ENCODE measurements at regions not wholly inside any gene's neighbourhood (a gene's known extent, or its start where the extent isn't known, plus 50 kb on each side); places are given as distances from the start of the nearest gene placed in this dataset.

GRCh38 chr20:55186228-55186627 is 710.8 kb downstream of the DOK5 start:
- TF ChIP-seq CTCF (conservative IDR thresholded peaks at IDR 0.05; ENCODE audit: low read depth, low read length) (no peak), EZH2 (IDR thresholded peaks at IDR 0.05; ENCODE audit: borderline replicate concordance, low read depth, low read length, poor library complexity, severe bottlenecking) (no peak)
- CTCF ChIA-PET, result no interaction called here
- no TSS peak for BruUV-seq (replicated peaks)
- Histone ChIP-seq H3K9me3 (ENCODE audit: low read depth, low read length, poor library complexity, severe bottlenecking) (peaks cover 14% of the 10 kb centered on the region), H3K4me1 (ENCODE audit: insufficient read depth, low read length, poor library complexity, severe bottlenecking) (no peaks in the 10 kb centered on the region), H3K27ac (ENCODE audit: low read depth, low read length, poor library complexity, severe bottlenecking) (no peak overlapping the region), H3K36me3 (ENCODE audit: insufficient read depth, low read length, poor library complexity, severe bottlenecking) (no peaks in the 10 kb centered on the region), H3K4me3 (ENCODE audit: low read depth, low read length, poor library complexity, severe bottlenecking) (no peak overlapping the region), H3K27me3 (replicated peaks; ENCODE audit: insufficient read depth, low read depth, low read length, poor library complexity) (no peaks in the 10 kb centered on the region)
- POLR2A ChIA-PET (ENCODE audit: low non-redundant PET), result no interaction called here
- DNase-seq (ENCODE audit: low spot score), result no peak
- intact Hi-C loops (cut with micrococcal nuclease; ENCODE audit: unreplicated experiment), result no loop called here

- CTCF ChIA-PET, result no interaction called here
- H3K27me3 ChIP-seq (replicated peaks; ENCODE audit: insufficient read depth, low read depth, low read length, poor library complexity), result no peaks in the 10 kb centered on the region
- intact Hi-C loops (cut with micrococcal nuclease; ENCODE audit: unreplicated experiment), result no loop called here
These were observed 699.7 kb downstream of the DOK5 start for GRCh38 chr20:55175081-55175480.

GRCh38 chr20:55174635-55175034 is 699.2 kb downstream of the DOK5 start:
- no TSS peak for BruUV-seq (replicated peaks)
- Histone ChIP-seq H3K9me3 (ENCODE audit: low read depth, low read length, poor library complexity, severe bottlenecking) (peaks cover 5% of the 10 kb centered on the region), H3K27me3 (replicated peaks; ENCODE audit: insufficient read depth, low read depth, low read length, poor library complexity) (no peaks in the 10 kb centered on the region), H3K4me1 (ENCODE audit: insufficient read depth, low read length, poor library complexity, severe bottlenecking) (no peaks in the 10 kb centered on the region), H3K36me3 (ENCODE audit: insufficient read depth, low read length, poor library complexity, severe bottlenecking) (no peaks in the 10 kb centered on the region), H3K27ac (ENCODE audit: low read depth, low read length, poor library complexity, severe bottlenecking) (no peak overlapping the region), H3K4me3 (ENCODE audit: low read depth, low read length, poor library complexity, severe bottlenecking) (no peak overlapping the region)
- ChIA-PET CTCF (no interaction called here), POLR2A (ENCODE audit: low non-redundant PET) (interaction anchor here (0.7 kb wide), 1 partner anchor 57 kb away, joined by 3 read pairs; no protein-coding TSS in a partner anchor)
- no peak for TF ChIP-seq EZH2 (IDR thresholded peaks at IDR 0.05; ENCODE audit: borderline replicate concordance, low read depth, low read length, poor library complexity, severe bottlenecking)
- no peak for TF ChIP-seq CTCF (conservative IDR thresholded peaks at IDR 0.05; ENCODE audit: low read depth, low read length)
- no peak for DNase-seq (ENCODE audit: low spot score)
- intact Hi-C loops (cut with micrococcal nuclease; ENCODE audit: unreplicated experiment), result no loop called here

More at GRCh38 chr20:55175081-55175480, 699.7 kb downstream of the DOK5 start:
- Histone ChIP-seq H3K4me3 (ENCODE audit: low read depth, low read length, poor library complexity, severe bottlenecking) (no peak overlapping the region), H3K36me3 (ENCODE audit: insufficient read depth, low read length, poor library complexity, severe bottlenecking) (no peaks in the 10 kb centered on the region), H3K9me3 (ENCODE audit: low read depth, low read length, poor library complexity, severe bottlenecking) (peaks cover 5% of the 10 kb centered on the region), H3K4me1 (ENCODE audit: insufficient read depth, low read length, poor library complexity, severe bottlenecking) (no peaks in the 10 kb centered on the region), H3K27ac (ENCODE audit: low read depth, low read length, poor library complexity, severe bottlenecking) (no peak overlapping the region)
- no peak for DNase-seq (ENCODE audit: low spot score)
- no peak for TF ChIP-seq EZH2 (IDR thresholded peaks at IDR 0.05; ENCODE audit: borderline replicate concordance, low read depth, low read length, poor library complexity, severe bottlenecking)
- no peak for TF ChIP-seq CTCF (conservative IDR thresholded peaks at IDR 0.05; ENCODE audit: low read depth, low read length)
- POLR2A ChIA-PET (ENCODE audit: low non-redundant PET), result interaction anchor here (0.7 kb wide), 1 partner anchor 58 kb away, joined by 3 read pairs; no protein-coding TSS in a partner anchor
- BruUV-seq (replicated peaks), result no TSS peak
